ENCODE measurements at regions not wholly inside any gene's neighbourhood (a gene's known extent, or its start where the extent isn't known, plus 50 kb on each side); places are given as distances from the start of the nearest gene placed in this dataset.

GRCh38 chr1:245094954-245095353 is 59.8 kb upstream of the KIF26B start:
- TF ChIP-seq CTCF (IDR thresholded peaks at IDR 0.05; ENCODE audit: poor library complexity, severe bottlenecking): no peak
- no peak for TF ChIP-seq MXI1 (conservative IDR thresholded peaks at IDR 0.05; ENCODE audit: poor library complexity, severe bottlenecking)
- no peak for TF ChIP-seq EP300 (conservative IDR thresholded peaks at IDR 0.05; ENCODE audit: poor library complexity, severe bottlenecking)
- no peak for TF ChIP-seq TAF1 (IDR thresholded peaks at IDR 0.05; ENCODE audit: low read depth)

All from neural cell (in vitro differentiated cells).